ENCODE measurements at regions not wholly inside any gene's neighbourhood (a gene's known extent, or its start where the extent isn't known, plus 50 kb on each side); places are given as distances from the start of the nearest gene placed in this dataset.

GRCh38 chr1:239997515-239998311 is 94.0 kb upstream of the FMN2 start:
- ATAC-seq (ENCODE audit: low FRiP score) (no peak), DNase-seq (ENCODE audit: low spot score) (no peak)
- no peak for TF ChIP-seq CTCF (IDR thresholded peaks at IDR 0.05)

- DNase-seq (ENCODE audit: low spot score), result no peak
- TF ChIP-seq CTCF (IDR thresholded peaks at IDR 0.05), result no peak
- ATAC-seq (ENCODE audit: low FRiP score), result no peak
These were observed 93.4 kb upstream of the FMN2 start for GRCh38 chr1:239998312-239998649.

- TF ChIP-seq CTCF (IDR thresholded peaks at IDR 0.05), result no peak
- DNase-seq (ENCODE audit: low spot score) (no peak), ATAC-seq (ENCODE audit: low FRiP score) (no peak)
These were observed 92.5 kb upstream of the FMN2 start for GRCh38 chr1:239999170-239999569.

GRCh38 chr1:240000634-240001033 is 91.0 kb upstream of the FMN2 start:
- DNase-seq (ENCODE audit: low spot score) (no peak), ATAC-seq (ENCODE audit: low FRiP score) (peak; percentile 57)
- no peak for TF ChIP-seq CTCF (IDR thresholded peaks at IDR 0.05)

- no peak for TF ChIP-seq CTCF (IDR thresholded peaks at IDR 0.05)
- ATAC-seq (ENCODE audit: low FRiP score), result no peak
These were observed 90.4 kb upstream of the FMN2 start for GRCh38 chr1:240001177-240001740.

GRCh38 chr1:240004086-240004749 is 87.5 kb upstream of the FMN2 start:
- no peak for TF ChIP-seq CTCF (IDR thresholded peaks at IDR 0.05)
- DNase-seq (ENCODE audit: low spot score) (no peak), ATAC-seq (ENCODE audit: low FRiP score) (no peak)

More at GRCh38 chr1:240001177-240001740, 90.4 kb upstream of the FMN2 start:
- DNase-seq (ENCODE audit: low spot score), result no peak

Data from omental fat pad (tissue), 3 donors.